ENCODE measurements at regions not wholly inside any gene's neighbourhood (a gene's known extent, or its start where the extent isn't known, plus 50 kb on each side); places are given as distances from the start of the nearest gene placed in this dataset.

DNA sequence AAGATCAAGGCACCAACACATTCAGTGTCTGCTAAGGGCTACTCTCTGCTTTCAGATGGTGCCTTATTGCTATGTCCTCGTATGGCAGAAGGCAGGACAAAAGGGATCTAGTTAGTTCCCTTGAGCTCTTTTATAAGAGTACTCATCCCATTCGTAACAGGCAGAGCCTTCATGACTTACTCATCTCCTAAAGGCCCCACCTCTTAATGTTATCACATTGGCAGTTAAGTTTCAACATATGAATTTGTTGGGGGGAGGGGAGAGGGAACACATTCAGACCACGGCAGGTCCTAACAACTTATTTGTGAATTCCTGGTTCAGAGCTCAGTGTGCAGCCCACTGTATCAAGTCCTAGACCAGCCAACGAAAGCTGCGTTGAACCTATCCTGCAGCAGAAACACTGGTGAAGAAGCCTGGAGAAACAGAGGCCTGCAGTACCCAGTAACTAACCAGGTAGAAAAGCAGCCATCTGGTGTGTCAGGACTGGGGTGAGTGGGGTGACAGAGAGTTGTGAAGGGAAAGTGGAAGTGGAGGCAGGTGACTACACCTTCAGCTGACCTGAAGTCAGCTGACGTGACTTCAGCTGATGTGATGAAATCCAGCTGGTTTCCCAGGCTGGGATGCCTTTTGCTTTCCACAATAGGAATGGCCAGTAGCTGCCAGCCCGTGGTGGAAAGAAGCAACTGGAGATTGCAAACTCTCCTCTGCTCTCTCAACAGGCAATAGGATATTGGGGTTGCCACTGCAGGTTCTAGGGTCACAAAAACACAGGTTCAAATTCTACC lies 101.6 kb upstream of the PLXNC1 start (continued):
- TF ChIP-seq, protein P1, sequence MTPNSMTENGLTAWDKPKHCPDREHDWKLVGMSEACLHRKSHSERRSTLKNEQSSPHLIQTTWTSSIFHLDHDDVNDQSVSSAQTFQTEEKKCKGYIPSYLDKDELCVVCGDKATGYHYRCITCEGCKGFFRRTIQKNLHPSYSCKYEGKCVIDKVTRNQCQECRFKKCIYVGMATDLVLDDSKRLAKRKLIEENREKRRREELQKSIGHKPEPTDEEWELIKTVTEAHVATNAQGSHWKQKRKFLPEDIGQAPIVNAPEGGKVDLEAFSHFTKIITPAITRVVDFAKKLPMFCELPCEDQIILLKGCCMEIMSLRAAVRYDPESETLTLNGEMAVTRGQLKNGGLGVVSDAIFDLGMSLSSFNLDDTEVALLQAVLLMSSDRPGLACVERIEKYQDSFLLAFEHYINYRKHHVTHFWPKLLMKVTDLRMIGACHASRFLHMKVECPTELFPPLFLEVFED (CRISPR knock-in tag; conservative IDR thresholded peaks at IDR 0.05), result no peak

DNA sequence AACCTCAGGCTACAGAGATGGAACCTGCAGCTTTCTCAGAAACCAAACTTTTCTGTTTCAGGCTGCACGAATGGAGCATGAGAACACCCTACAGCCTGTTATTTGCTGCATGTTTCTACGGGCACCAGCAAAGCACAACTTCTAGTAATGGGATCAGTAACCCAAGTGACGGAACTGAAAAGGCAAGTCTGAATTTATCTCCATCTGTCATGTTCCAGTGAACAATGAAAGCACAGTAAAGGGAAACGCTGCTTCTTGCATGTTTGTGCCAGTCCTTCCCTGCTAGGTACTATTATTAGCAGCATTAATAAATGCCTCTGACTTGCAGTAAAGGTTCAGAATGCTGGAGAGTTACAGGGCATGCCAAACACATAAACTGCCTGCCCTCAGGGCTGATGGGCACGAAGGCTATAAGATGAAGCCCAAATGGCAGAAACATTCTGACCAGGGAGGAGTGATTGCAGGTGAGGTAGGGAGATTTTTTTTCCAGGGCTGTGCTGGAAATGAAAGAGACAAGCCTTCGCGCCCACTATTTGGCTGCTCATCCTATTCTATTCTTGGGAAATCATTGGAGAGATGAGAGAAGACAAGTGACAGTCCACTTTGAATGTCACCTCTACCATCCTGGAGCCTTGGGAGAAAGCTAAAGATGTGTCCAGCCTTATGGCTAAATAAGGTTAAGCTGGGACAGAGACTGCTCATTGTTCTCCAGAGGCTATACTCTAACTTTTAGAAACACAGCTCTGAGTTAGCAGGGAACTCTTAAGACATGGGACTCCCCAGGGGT lies 100.4 kb upstream of the PLXNC1 start:
- no peaks in the 10 kb centered on the region for H3K9me3 ChIP-seq (replicated peaks; ENCODE audit: control insufficient read depth, insufficient read depth, low read depth, low read length)
- intact Hi-C loops (cut with micrococcal nuclease) (no loop called here), in situ Hi-C loops (cut with MboI) (no loop called here)
- H3K27me3 ChIP-seq (ENCODE audit: control insufficient read depth in 2 of 2, insufficient read depth in 2 of 2, low read length in 2 of 2), result peaks cover 0 to 5% of the 10 kb centered on the region in 2 experiments; a peak in 2 of 5 replicates
- FAIRE-seq (no peak), ATAC-seq (no peak), DNase-seq (ENCODE audit: extremely low read depth in 1 of 4, low spot score in 3 of 4) (no peak)
- no peak overlapping the region for H2AFZ ChIP-seq (ENCODE audit: low read depth, low read length)
- no peak overlapping the region for H3K9ac ChIP-seq (ENCODE audit: insufficient read depth in 1 of 2, low read depth in 2 of 2, low read length in 2 of 2)
- WGBS (ENCODE audit: insufficient coverage, low coverage, missing lambda C conversion rate), result 11% methylated on average over 7 of the region's 7 CpGs
- H3K79me2 ChIP-seq (ENCODE audit: control insufficient read depth, insufficient read depth, low read length), result no peaks in the 10 kb centered on the region
- no peak overlapping the region for H3K4me2 ChIP-seq (ENCODE audit: insufficient read depth, low read length)
- ChIA-PET POLR2A (interaction anchor here (0.7 to 1.7 kb wide), 4 partner anchors 12 to 478 kb away, joined by 3 to 4 read pairs (median 3); no protein-coding TSS in a partner anchor), CTCF (ENCODE audit: low intra/inter-chr PET ratio) (no interaction called here)
- no peaks in the 10 kb centered on the region for H3K36me3 ChIP-seq (ENCODE audit: control insufficient read depth, insufficient read depth, low read length)
- H3K27ac ChIP-seq (ENCODE audit: extremely low read depth, low read depth, low read length), result no peak overlapping the region
- BruUV-seq (replicated peaks), result no TSS peak
- TF ChIP-seq PHF8 (IDR thresholded peaks at IDR 0.05; ENCODE audit: borderline replicate concordance, low read length) (no peak), MTA1 (IDR thresholded peaks at IDR 0.05; ENCODE audit: borderline replicate concordance) (no peak), ERF (CRISPR knock-in tag; IDR thresholded peaks at IDR 0.05) (no peak), HNRNPLL (IDR thresholded peaks at IDR 0.05; ENCODE audit: low read depth, low read length, poor library complexity, severe bottlenecking) (no peak), TEAD2 (tag; IDR thresholded peaks at IDR 0.05) (no peak), KLF10 (CRISPR knock-in tag; IDR thresholded peaks at IDR 0.05) (no peak), ZNF780A (CRISPR knock-in tag; IDR thresholded peaks at IDR 0.05) (no peak), ZKSCAN1 (IDR thresholded peaks at IDR 0.05; ENCODE audit: low read depth, low read length) (no peak), RAD21 (CRISPR knock-in tag; conservative IDR thresholded peaks at IDR 0.05 in 1 of 2, IDR thresholded peaks at IDR 0.05 in 1 of 2) (no peak), MCM2 (IDR thresholded peaks at IDR 0.05; ENCODE audit: low read depth) (no peak)
- TF ChIP-seq, protein P2, sequence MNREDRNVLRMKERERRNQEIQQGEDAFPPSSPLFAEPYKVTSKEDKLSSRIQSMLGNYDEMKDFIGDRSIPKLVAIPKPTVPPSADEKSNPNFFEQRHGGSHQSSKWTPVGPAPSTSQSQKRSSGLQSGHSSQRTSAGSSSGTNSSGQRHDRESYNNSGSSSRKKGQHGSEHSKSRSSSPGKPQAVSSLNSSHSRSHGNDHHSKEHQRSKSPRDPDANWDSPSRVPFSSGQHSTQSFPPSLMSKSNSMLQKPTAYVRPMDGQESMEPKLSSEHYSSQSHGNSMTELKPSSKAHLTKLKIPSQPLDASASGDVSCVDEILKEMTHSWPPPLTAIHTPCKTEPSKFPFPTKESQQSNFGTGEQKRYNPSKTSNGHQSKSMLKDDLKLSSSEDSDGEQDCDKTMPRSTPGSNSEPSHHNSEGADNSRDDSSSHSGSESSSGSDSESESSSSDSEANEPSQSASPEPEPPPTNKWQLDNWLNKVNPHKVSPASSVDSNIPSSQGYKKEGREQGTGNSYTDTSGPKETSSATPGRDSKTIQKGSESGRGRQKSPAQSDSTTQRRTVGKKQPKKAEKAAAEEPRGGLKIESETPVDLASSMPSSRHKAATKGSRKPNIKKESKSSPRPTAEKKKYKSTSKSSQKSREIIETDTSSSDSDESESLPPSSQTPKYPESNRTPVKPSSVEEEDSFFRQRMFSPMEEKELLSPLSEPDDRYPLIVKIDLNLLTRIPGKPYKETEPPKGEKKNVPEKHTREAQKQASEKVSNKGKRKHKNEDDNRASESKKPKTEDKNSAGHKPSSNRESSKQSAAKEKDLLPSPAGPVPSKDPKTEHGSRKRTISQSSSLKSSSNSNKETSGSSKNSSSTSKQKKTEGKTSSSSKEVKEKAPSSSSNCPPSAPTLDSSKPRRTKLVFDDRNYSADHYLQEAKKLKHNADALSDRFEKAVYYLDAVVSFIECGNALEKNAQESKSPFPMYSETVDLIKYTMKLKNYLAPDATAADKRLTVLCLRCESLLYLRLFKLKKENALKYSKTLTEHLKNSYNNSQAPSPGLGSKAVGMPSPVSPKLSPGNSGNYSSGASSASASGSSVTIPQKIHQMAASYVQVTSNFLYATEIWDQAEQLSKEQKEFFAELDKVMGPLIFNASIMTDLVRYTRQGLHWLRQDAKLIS (CRISPR knock-in tag; IDR thresholded peaks at IDR 0.05), result no peak
- TF ChIP-seq, protein P3, sequence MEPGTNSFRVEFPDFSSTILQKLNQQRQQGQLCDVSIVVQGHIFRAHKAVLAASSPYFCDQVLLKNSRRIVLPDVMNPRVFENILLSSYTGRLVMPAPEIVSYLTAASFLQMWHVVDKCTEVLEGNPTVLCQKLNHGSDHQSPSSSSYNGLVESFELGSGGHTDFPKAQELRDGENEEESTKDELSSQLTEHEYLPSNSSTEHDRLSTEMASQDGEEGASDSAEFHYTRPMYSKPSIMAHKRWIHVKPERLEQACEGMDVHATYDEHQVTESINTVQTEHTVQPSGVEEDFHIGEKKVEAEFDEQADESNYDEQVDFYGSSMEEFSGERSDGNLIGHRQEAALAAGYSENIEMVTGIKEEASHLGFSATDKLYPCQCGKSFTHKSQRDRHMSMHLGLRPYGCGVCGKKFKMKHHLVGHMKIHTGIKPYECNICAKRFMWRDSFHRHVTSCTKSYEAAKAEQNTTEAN (CRISPR knock-in tag; IDR thresholded peaks at IDR 0.05), result no peak
- H4K20me1 ChIP-seq (replicated peaks; ENCODE audit: control insufficient read depth, insufficient read depth, low read length), result no peaks in the 10 kb centered on the region
- no peak overlapping the region for H3K4me3 ChIP-seq
- no peaks in the 10 kb centered on the region for H3K9me1 ChIP-seq (ENCODE audit: control insufficient read depth, insufficient read depth, low read length)
- H3K4me1 ChIP-seq (replicated peaks in 1 of 2; ENCODE audit: control insufficient read depth in 2 of 2, insufficient read depth in 2 of 2, low read length in 2 of 2), result peaks cover 0 to 3% of the 10 kb centered on the region in 2 experiments; a peak in 1 of 5 replicates

All from K562 (cell line).